ENCODE measurements at regions not wholly inside any gene's neighbourhood (a gene's known extent, or its start where the extent isn't known, plus 50 kb on each side); places are given as distances from the start of the nearest gene placed in this dataset.

- DNase-seq (ENCODE audit: low read depth), result no peak
- no peak overlapping the region for H3K4me3 ChIP-seq (ENCODE audit: low read depth, low read length)
- TF ChIP-seq, protein P1, sequence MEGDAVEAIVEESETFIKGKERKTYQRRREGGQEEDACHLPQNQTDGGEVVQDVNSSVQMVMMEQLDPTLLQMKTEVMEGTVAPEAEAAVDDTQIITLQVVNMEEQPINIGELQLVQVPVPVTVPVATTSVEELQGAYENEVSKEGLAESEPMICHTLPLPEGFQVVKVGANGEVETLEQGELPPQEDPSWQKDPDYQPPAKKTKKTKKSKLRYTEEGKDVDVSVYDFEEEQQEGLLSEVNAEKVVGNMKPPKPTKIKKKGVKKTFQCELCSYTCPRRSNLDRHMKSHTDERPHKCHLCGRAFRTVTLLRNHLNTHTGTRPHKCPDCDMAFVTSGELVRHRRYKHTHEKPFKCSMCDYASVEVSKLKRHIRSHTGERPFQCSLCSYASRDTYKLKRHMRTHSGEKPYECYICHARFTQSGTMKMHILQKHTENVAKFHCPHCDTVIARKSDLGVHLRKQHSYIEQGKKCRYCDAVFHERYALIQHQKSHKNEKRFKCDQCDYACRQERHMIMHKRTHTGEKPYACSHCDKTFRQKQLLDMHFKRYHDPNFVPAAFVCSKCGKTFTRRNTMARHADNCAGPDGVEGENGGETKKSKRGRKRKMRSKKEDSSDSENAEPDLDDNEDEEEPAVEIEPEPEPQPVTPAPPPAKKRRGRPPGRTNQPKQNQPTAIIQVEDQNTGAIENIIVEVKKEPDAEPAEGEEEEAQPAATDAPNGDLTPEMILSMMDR (conservative IDR thresholded peaks at IDR 0.05; ENCODE audit: low read depth, low read length), result no peak
These were observed 495.6 kb downstream of the TMX3 start for GRCh38 chr18:68219274-68219673.

GRCh38 chr18:68215931-68216330 lies 499.0 kb downstream of the TMX3 start:
- no peak overlapping the region for H3K4me3 ChIP-seq (ENCODE audit: low read depth, low read length)
- TF ChIP-seq, protein P1 (conservative IDR thresholded peaks at IDR 0.05; ENCODE audit: low read depth, low read length), result no peak
- no peak for DNase-seq (ENCODE audit: low read depth)

- H3K4me3 ChIP-seq (ENCODE audit: low read depth, low read length), result no peak overlapping the region
These were observed 528.9 kb downstream of the TMX3 start for GRCh38 chr18:68186039-68186438.

DNA sequence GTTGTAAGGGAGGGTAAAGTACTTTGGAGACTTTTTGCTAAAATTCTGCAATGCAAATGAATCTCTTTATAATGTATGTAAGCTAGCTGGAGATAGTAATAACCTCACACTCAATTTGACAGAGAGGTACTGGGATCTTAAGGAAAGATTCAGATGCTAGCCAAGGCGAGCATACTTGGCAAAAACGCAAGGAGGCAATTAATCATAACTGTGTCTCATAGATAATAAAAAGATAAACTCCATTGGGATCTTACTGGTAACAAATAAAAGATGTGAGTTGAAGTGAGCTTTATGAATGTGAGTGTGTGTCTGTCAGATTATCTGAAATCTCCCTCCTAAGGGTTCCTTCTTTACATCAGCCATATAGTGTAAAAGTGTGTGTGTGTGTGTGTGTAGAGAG lies 533.0 kb downstream of the TMX3 start:
- no peak overlapping the region for H3K4me3 ChIP-seq (ENCODE audit: low read depth, low read length)
- DNase-seq (ENCODE audit: low read depth), result no peak
- TF ChIP-seq, protein P1 (conservative IDR thresholded peaks at IDR 0.05; ENCODE audit: low read depth, low read length), result no peak

More at GRCh38 chr18:68186039-68186438, 528.9 kb downstream of the TMX3 start:
- DNase-seq (ENCODE audit: low read depth), result no peak
- TF ChIP-seq, protein P1 (conservative IDR thresholded peaks at IDR 0.05; ENCODE audit: low read depth, low read length), result no peak

GRCh38 chr18:68179811-68180210 lies 535.1 kb downstream of the TMX3 start:
- DNase-seq (ENCODE audit: low read depth), result no peak
- TF ChIP-seq, protein P1 (conservative IDR thresholded peaks at IDR 0.05; ENCODE audit: low read depth, low read length), result no peak
- no peak overlapping the region for H3K4me3 ChIP-seq (ENCODE audit: low read depth, low read length)

- no peak overlapping the region for H3K4me3 ChIP-seq (ENCODE audit: low read depth, low read length)
- no peak for DNase-seq (ENCODE audit: low read depth)
- TF ChIP-seq, protein P1 (conservative IDR thresholded peaks at IDR 0.05; ENCODE audit: low read depth, low read length), result no peak
These were observed 536.0 kb downstream of the TMX3 start for GRCh38 chr18:68178921-68179320.

GRCh38 chr18:68177807-68178702 lies 536.9 kb downstream of the TMX3 start:
- TF ChIP-seq, protein P1 (conservative IDR thresholded peaks at IDR 0.05; ENCODE audit: low read depth, low read length), result no peak
- H3K4me3 ChIP-seq (ENCODE audit: low read depth, low read length), result no peak overlapping the region
- DNase-seq (ENCODE audit: low read depth), result peak; percentile 16

Measured in epithelial cell of proximal tubule (primary cell).